ENCODE measurements at regions not wholly inside any gene's neighbourhood (a gene's known extent, or its start where the extent isn't known, plus 50 kb on each side); places are given as distances from the start of the nearest gene placed in this dataset.
"Not testable (repeated sequence)": the region's sequence is repeated elsewhere in the genome, so short reads cannot be mapped to it uniquely, and the experiment has no call there.

GRCh38 chr15:69774711-69775110 lies 322.1 kb downstream of the RPLP1 start:
- DNase-seq: not testable (repeated sequence)

DNA sequence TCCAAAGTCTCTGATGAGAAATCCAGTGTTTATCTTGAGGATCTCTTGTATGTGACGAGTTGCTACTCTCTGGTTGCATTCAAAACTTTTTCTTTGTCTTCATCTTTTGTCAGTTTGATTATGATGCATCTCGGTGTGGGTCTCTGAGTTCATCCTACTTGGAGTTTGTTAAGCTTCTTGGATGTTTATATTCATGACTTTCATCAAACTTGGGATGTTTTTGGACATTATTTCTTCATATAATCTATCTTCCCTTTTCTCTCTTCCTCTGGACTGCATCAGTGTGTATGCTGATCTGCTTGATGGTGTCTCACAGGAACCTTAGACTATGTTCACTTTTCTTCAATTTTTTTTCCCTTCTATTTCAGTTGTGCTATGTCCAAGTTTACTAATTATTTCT lies 320.4 kb downstream of the TLE3 start:
- DNase-seq: no peak

DNA sequence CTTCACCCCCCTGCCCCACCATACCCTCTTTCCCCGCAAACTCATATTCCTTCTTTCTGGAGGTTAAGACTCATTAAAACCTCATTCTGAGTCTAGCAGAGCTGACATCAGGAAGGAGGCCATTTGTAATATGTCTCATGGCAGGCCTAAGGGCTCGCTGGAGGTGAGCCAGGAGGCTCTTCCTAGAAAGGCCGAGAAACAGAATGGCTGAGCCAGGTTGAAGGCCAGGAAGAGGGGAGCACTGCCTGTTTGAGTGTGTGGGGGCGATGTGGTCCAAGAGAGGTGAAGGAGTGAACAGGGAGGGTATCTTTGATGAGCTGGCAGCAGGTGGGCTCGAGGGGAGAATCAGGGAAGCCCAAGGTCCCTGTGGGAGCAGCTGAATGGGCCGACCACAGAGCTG lies 317.3 kb downstream of the TLE3 start:
- no peak for DNase-seq

DNA sequence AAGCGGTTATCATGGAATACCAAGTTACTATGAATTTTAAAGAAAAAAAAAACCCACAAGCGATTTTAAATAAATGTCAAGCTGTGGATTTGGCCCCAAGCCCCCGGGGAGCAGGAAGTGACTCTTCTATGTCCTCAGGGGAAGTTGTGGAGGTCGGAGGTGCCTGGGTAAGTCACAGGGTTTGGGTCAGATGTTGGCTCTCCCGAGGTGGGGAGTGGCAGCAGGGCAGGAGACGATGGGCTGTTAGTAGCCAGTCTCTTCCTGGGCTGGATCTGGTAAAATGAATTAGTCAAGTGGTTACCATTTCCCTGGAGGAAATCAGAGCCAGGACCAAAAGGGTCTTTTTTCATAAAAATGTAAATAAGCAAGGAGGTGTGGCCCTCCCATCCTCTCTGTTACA lies 316.7 kb downstream of the TLE3 start:
- DNase-seq: no peak

GRCh38 chr15:69781411-69782125 lies 316.1 kb downstream of the TLE3 start:
- no peak for DNase-seq

DNA sequence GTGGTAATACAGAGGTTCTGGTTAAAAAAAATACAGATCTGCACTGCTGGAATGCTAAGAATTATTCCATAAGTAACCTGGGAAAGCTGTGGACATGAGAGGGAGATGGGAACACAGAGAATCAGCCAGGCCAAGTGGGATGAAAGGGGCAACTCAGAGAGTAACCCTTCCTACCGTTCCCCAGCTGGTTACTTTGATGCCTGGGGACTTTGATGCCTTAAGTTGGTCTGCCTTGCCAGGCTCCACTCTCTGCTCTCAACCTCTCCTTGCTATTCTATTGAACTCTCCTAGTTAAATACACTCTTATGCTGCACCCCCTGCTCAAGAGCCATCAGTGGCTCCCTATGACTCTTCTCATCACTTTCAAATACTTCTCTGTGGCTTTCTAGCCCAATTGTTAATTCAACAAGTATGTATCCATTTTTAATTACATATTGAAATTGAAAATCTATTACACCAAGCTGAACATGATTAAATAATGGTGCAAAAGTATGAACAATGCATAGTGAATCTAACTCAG lies 315.5 kb downstream of the TLE3 start:
- no peak for DNase-seq

DNA sequence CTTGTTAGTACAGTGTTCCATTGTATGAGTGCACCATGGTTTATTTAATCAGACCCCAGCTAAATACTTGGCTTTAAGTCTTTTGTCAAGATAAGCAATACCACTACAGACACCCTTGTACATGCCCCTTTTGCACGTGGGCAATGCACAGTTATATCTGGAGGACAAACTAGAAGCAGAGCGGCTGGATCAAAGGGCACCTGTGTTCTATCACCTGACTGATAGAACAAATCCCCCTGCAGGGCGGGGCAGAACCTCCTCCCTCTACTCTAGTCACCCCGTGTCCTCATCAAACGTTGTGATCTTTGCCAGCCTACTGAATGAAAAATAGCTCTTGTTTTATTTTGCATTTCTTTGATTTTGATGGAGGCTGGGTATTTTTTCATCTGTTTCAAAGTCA lies 314.9 kb downstream of the TLE3 start:
- DNase-seq: peak; percentile 47

GRCh38 chr15:69783211-69783610 lies 314.5 kb downstream of the TLE3 start:
- DNase-seq: no peak

- no peak for DNase-seq
These were observed 312.7 kb downstream of the TLE3 start for GRCh38 chr15:69784798-69785566.

DNA sequence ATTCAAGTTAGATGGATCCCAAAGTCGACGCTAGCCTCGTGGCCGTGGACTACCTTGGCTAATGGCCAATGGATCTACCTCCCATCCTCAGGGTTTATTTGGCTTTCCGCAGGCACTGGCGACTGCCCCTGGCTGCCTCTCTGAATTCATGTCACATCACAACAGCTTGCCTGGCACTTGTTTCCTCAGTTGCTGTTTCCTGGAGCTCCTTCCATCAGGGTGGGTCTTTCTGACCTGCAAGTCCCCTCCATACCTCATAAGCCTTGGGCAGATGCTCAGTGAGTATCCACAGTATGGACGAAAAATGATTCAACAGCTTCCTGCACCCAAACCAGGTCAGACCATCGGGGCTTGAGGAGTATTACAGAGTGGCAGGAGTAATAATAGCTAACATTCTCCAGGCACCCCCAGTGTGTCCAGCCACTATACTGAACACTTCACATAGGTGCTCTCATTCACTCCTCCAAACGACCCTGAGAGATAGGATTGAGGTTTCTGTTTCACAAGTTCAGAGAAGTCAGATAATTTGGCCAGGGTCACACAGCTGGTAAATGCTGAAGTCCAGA lies 311.5 kb downstream of the TLE3 start:
- no peak for DNase-seq

GRCh38 chr15:69787791-69788190 lies 309.9 kb downstream of the TLE3 start:
- DNase-seq: no peak

GRCh38 chr15:69789648-69790393 lies 307.9 kb downstream of the TLE3 start:
- DNase-seq: no peak

DNA sequence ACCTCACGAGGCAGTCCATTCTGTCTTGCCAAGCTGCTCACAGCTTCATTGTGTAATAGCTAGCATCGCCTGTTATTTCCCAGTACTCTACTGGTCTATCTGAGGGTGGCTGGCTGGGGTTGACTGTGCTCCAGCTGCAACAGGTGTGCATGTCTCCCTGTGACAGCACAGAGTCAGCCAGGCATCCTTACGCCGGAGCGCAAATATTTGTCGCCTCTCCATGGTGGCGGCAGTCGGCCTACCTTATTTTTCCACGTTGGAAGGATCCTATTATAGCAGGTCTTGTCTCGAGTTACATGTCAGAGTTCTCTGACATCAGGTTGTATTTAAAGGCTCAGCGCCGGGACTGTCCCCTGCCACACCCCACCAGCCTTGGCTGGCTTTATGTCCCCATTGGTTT lies 307.1 kb downstream of the TLE3 start:
- no peak for DNase-seq

GRCh38 chr15:69792823-69793222 lies 304.9 kb downstream of the TLE3 start:
- DNase-seq: no peak

- DNase-seq: no peak
These were observed 304.3 kb downstream of the TLE3 start for GRCh38 chr15:69793431-69793780.

DNA sequence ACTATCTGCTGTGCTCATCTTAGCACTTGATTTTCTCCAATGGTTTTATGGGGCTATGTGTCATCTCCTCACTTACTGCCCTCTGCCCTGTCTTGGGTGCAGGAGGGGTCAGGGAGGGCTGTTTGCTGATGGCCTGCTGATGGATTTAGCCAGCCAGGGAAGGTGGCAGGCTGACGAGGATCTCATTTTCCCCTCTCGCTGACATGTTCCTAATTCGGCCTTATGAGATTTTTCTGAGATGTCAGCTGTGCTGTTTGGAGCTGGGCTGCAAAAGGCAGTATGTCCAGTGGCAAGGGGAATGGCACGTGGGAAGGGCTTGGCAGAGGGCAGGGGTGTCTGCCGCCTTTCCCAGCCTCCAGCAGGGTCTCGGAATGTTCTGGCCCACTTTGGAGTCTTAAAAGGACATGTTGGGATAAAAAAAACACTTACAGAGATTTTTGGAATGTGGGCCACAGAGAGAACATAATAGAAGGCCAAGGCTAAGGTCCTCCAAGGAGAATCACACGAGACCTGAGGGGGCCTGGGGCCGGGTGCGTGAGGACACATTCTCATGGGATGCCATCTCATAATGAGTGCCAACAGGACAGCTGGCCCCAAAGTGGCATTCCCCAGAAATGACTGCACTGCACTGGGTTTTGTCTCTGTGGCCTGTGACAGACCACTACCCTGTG lies 303.8 kb downstream of the TLE3 start:
- no peak for DNase-seq

GRCh38 chr15:69794645-69795469 lies 302.9 kb downstream of the TLE3 start:
- DNase-seq: no peak

DNA sequence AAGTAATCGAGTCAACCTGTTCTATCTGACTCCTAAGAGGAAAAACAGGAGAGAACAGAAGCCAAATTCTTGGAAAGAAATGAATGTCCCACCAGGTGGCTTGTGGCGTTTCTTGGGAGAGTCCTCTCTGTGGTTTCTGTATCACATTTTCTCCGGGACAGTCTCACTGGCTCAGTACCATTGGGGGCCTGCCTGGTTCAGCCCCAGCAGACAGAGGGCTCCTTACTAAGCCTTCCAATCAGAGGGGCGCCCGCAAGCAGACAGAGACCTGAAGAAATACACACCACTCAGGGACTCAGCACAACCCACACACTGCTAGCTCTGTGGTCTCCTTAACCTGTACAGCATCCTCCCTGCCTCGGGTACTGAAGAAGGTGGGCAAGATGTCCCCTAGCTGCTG lies 302.1 kb downstream of the TLE3 start:
- DNase-seq: no peak

DNA sequence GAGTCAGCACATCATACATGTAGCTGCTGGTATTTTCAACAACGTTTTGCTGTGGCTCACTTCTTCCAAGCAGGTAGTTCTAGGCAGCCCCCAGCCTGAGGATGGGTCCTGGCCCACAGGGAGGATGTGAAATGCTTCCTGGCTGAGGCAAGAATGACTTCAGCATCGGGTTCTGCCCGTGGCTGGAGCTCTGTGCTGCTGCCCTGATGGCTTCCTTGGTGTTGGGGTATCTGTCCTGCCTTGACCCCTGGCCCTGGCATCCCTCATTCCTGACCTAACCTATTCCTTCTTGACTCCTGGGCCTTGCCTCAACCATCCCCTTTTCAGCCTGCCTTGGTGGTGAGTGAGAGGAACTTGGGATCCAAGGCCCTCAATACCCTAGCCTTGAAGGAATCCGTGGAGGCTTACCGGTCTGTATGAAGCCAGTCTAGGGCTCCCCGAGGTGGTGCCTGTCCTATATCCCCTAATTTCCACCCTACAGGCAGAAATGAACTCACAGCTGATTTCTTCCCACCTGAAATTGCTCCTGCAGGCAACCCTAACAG lies 300.6 kb downstream of the TLE3 start:
- DNase-seq: no peak

- DNase-seq: no peak
These were observed 300.1 kb downstream of the TLE3 start for GRCh38 chr15:69797615-69798014.

DNA sequence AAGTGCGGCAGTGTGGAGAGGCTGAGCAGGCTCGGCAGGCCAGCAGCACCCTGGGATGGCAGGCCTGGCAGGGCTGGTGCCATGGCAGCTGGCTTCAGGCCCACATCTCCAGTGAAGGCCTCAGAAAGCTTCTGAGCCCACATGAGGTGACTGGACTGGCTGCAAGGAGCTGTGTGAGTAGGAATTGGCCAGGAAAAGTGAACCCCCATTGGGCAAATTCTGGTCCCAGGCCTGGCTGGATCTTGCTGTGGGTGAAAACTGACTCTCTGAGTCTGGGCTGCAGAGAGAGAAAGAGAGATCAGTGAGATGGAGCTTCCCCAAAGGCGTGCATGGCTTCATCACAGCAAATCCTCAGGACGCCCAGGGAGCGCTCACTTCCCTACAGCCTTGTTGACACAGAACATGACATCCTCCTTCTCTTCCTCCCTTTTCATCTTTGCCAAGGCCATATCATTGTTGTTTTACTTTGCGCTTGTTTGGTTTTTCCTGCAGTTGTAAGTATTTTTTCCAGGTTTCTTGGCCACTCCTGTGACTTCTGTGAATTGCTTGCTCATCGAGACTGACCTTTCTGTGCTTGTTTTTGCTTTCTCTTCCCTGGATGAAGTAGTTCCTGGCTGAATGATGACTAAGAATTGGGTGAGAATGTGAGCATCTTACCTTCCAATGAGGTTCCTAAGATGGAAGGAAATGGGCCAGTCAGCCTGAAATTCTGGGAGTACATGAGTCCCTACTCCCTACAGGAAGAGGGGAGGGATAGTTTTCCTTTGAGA lies 299.1 kb downstream of the TLE3 start:
- DNase-seq: no peak

Measured in stimulated activated CD4-positive, alpha-beta T cell treated with anti-CD3 and anti-CD28 coated beads, Interleukin-1b, Interleukin-23, amount 100 ng/mL, for 48 hours (primary cell).